ENCODE measurements at regions not wholly inside any gene's neighbourhood (a gene's known extent, or its start where the extent isn't known, plus 50 kb on each side); places are given as distances from the start of the nearest gene placed in this dataset.

DNA sequence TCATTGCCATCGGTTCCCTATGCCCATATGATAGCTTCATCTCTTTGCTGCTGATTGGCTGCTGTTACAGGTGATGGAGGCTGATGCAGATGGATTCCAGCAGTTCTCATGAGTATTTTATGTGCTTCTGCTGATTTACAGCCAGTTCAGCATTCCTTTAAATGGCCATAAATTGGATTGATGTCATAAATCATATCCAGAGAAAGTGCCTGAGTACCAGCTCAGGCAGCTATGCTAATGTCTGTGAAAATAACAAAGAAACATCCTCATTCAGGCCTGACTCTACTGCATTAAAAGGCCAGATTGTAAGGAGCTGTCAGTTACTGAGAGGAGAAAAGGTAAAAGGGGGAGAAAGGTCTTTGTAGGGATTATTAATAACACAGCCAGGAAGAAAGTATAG lies 756.8 kb downstream of the IGSF11 start:
- DNase-seq: no peak
- in situ Hi-C loops (cut with MboI; ENCODE audit: low pct_unique_long_range_greater_than_20kb, low sequenced_read_pairs): no loop called here

DNA sequence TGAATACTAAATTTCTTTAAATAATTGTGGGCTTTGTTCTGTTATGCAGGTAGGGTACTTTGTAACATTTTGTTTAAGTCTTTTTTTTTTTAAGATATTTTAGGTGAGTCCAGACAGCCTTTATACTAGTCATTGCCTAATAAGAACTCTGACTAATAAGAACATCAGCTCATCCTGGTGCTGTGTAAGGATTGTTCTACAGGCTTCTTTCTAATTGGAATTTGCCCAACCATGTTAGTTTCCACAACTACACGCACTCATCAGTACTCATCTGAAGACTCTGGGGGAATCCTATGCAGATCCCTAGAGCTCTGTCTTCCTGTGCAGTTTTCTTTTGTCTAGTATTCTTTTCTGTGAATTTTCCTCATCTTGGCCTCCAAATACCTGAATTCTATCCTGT lies 741.8 kb downstream of the IGSF11 start:
- in situ Hi-C loops (cut with MboI; ENCODE audit: low pct_unique_long_range_greater_than_20kb, low sequenced_read_pairs): no loop called here
- DNase-seq: no peak

DNA sequence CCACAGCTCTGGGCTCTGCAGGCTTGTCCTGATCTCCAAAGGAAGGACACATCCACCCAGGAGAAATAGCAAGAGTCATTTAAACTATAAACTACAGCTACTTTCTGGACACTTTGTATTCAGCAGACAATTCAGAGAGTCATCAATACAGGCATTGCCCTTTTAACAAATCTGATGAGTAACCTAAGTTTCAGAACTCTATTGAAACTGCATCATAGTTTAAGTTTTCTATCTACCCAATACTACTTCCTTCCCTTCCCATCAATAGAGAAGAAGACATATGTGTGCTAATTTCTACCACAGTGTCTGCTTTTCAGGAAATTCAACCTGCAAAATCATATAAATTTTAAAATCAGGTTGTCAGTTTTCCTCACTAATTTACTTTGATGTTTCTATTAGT lies 736.5 kb downstream of the IGSF11 start:
- in situ Hi-C loops (cut with MboI; ENCODE audit: low pct_unique_long_range_greater_than_20kb, low sequenced_read_pairs): no loop called here
- no peak for DNase-seq

DNA sequence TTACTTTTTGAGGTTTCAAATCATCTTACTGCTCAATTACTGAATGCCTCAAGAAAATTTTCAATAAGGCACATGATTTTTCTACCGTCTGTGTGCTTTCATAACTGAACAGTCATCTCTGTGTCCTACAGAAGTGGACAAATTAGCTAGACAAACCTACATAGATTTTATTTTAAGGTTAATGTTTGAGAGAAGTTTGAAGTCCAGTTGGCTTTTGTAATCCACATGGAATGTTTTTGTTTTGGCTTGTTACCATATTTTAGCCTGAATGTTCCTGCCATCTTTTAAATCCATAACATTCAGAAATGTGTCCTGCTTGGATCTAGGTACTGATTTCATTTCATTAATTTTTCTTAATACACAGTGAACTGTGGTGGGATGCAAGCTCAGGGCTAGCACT lies 730.1 kb downstream of the IGSF11 start:
- DNase-seq: no peak
- in situ Hi-C loops (cut with MboI; ENCODE audit: low pct_unique_long_range_greater_than_20kb, low sequenced_read_pairs): no loop called here

DNA sequence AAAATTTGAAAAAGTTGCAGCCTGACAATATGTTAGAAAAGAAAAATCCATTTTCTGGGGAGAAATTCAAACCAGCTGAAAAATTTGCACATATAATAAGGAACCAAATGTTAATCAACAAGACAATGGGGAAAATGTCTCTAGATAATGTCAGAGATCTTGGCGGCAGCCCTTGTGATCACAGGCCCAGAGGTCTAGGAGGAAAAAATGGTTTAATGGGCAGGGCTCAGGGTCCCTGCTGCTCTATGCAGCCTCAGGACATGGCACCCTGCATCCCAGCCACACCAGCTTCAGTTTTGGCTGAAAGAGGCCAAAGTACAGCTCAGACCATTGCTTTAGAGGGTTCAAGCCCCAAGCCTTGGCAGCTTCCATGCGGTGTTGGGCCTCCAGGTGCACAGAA lies 701.9 kb downstream of the IGSF11 start:
- in situ Hi-C loops (cut with MboI; ENCODE audit: low pct_unique_long_range_greater_than_20kb, low sequenced_read_pairs): no loop called here
- no peak for DNase-seq

DNA sequence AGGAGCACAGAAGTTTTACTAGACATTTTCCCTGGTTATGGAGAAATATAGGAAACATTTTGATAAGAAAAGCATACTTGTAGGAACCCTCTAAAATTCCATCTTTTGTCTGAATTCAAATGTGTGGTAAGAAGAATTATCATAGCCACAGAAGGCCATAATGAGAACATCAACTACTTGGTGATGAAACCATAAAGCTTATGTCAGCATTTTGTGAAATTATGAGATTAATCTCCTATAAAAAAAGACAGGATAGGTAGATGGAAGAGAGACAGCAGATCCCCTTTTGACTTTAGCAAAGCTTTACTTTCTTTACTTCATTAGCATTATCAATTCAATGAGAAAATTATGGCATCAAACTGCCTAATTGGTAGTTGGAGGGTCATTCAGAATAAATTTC lies 697.0 kb downstream of the IGSF11 start:
- in situ Hi-C loops (cut with MboI; ENCODE audit: low pct_unique_long_range_greater_than_20kb, low sequenced_read_pairs): no loop called here
- no peak for DNase-seq

DNA sequence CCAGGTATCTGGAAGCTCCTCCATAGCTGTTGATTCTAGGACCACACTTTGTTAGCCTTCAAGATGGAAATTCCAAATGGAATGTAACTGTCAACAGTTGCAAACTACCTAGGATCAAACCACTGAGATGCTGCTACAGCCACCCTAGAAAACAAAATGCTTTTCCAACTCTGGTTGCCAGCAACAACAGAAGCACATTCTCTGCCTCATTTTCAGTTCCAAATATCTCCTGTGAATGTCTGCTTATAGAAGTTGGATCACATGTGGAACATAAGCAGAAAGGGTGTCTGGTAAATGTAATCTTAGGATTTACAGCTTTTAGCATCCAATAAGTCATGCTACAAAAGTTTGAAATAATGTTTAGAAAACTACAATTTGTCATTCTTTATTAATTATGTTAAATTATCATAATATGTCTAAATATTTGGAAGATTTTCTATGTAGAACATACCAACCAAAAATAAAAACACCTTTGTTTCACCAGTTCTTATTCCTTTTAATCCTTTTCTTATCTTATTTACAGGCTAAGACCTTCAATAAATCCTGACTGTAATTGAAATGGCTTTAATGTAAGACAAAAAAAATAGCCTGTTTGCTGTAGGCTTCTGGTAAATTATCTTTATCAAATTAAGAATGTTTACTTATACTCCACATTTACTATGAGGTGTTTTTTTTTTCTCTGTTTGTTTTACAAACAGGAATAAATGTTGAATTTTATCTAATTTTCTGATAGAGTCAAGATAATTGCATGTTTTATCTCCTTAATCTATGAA lies 687.1 kb downstream of the IGSF11 start:
- no peak for DNase-seq
- in situ Hi-C loops (cut with MboI; ENCODE audit: low pct_unique_long_range_greater_than_20kb, low sequenced_read_pairs): no loop called here

DNA sequence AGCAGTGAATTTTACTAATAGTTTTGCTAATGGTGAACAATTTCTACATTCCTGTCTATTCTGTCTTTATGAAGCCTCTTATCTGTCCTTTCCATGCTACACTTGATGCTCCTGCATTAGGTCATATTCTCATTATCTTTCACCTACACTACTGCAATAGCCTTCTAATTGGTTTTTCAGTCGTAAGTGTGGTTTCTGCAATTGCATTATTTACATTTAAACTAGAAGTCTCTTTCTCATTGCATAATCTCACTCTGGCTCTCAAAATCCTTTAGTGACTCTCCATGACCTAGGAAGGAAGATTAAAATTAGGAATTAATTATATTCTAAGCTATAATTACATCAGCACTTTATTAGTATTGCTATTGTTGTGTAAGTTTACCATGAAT lies 686.5 kb downstream of the IGSF11 start:
- no peak for DNase-seq
- in situ Hi-C loops (cut with MboI; ENCODE audit: low pct_unique_long_range_greater_than_20kb, low sequenced_read_pairs): no loop called here

DNA sequence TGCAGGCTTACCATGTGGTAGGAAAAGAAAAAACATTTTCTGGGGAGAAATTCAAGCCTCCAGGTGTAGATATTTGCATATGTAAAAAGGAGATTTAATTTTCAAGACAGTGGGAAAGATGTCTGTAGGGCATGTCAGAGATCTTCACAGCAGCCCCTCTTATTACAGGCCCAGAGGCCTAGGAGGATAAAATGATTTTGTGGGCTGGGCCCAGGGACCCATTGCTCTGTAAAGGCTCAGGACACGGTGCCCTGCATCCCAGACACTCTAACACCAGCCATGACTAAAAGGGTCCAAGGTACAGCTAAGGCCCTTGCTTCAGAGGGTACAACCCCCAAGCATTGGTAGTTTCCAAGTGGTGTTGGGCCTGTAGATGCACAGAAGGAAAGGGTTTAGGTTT lies 680.1 kb downstream of the IGSF11 start:
- in situ Hi-C loops (cut with MboI; ENCODE audit: low pct_unique_long_range_greater_than_20kb, low sequenced_read_pairs): no loop called here

DNA sequence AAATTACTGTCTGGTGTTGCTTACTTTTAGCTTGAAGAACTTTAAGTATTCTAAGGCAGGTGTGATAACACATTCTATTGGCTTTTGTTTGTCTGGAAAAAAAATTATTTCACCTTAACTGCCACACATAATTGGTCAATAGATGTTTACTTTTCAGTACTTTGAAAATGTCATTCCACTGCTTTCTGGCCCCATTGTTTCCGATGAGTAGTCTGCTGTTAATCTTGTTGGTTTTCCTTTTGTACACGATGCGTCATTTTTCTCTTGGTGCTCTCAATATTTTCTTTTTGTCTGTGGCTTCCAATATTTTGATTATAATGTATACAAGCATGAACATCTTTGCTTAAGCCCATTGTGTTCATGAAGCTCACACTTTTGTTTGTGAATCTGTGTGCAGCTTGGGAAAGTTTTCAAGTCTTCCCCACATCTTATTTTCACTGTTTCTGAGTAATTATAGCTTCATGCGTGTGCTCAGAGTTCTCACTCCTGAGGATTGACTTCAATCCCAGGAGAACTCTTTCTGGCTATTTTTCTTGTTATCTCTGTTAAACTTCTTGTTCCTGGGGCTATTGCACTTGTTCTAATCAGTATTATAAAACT lies 664.7 kb downstream of the IGSF11 start:
- in situ Hi-C loops (cut with MboI; ENCODE audit: low pct_unique_long_range_greater_than_20kb, low sequenced_read_pairs): no loop called here
- DNase-seq: no peak

More for the DNA sequence above, 680.1 kb downstream of the IGSF11 start:
- DNase-seq: no peak

DNA sequence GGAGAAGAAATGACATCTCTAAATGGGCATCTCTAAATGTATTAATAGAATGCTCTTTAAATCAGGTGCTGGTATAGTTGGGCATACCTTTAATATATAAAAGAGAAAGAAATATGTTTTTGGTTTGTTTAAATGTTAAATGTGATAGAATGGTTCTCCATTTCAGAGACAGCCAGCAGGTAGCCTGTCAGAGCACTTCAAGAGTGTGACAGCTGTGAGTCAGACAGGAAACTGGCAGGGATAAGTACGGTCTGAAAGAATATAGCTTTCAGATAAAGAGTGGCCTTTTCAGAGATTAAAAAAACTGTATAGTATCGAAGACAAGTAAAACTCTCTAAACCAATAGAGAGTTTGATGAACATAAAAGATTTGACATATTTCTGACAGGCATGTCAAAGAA lies 654.1 kb downstream of the IGSF11 start:
- no peak for DNase-seq
- in situ Hi-C loops (cut with MboI; ENCODE audit: low pct_unique_long_range_greater_than_20kb, low sequenced_read_pairs): no loop called here

DNA sequence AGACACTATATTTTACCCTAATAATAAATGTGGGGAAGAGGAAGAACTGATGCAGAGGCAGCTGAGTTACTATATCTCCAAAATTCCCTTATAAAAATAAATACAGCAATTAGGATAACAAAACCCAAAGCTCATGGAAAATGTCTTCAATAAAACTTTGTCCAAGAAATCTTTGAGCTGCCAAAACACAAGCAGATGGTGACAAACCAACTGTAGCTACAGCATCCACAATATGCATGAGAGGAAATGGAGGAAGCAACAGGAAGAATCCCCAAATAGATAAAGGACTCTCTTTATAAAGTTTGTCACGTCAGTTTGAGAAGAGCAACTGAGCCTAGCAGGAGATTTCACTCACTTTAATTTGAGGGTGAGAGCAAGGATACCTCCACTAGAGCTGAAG lies 638.2 kb downstream of the IGSF11 start:
- in situ Hi-C loops (cut with MboI; ENCODE audit: low pct_unique_long_range_greater_than_20kb, low sequenced_read_pairs): no loop called here
- no peak for DNase-seq

DNA sequence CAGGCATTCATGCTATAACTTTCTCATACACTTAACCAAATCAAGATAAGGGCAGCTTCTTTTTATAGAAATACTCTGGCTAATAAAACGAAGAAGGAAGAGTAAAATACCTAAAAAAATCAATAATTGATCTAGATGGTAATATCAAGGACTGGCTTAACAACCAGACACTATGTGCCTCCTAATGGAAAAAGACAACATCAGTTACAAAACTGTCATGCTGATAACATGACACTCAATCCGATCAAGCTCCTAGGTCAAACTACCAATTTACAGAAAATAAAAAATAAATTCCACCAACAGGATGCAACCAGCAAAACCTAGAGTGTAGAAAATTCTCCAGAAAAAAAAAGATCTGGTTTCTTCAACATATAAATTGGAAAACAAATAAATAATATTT lies 634.6 kb downstream of the IGSF11 start:
- in situ Hi-C loops (cut with MboI; ENCODE audit: low pct_unique_long_range_greater_than_20kb, low sequenced_read_pairs): no loop called here
- no peak for DNase-seq

DNA sequence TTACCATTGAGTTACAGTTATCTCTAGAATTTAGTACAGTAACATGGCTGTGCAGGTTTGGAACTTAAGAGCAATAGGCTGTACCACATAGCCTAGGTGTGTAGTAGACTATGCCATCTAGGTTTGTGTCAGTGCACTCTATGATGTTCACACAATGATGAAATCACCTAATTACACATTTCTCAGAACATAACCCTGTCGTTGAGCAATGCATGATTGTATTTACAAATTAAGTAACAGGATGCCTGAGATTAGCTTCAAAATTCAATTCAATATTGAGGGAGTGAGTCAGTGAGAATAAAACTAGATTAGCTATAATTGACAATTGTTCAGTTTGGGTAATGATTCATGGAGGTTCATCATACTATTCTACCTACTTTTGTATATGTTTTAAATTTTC lies 633.8 kb downstream of the IGSF11 start:
- DNase-seq: no peak
- in situ Hi-C loops (cut with MboI; ENCODE audit: low pct_unique_long_range_greater_than_20kb, low sequenced_read_pairs): no loop called here

DNA sequence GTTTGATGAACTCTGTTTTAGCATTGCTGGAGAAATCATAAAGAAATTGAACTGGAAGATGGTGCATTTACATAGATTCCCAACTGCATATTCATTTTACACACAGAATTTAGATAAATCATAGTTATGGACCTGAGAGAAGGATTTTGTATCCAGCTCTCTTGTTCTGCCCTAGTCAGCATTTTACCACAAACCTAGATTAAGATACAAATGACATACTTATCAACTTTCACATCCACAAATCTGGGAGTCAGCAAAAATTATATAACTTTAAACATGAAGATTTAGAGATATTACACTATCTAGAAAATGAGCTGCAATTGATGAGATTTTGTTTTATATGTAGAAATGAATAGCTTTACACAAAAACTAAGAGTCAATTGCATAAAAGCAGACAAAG lies 632.8 kb downstream of the IGSF11 start:
- DNase-seq: no peak
- in situ Hi-C loops (cut with MboI; ENCODE audit: low pct_unique_long_range_greater_than_20kb, low sequenced_read_pairs): no loop called here

DNA sequence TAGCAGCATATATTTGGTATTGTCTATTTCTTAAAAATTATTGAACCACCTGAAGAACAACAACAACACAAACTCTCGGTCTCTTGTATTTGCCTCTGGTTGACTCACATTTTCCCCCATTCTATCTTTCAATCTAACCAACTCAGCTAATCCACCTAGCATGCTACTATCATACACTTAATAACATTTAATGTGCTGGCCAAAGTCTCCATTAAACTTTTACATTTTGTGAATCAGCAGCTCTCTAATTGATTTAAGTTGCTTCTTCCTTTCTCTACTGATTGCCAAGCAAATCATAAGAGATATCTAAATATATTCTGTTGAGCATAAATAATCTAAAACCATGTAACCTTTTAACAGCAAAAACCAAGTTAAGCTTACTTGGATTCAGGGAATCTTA lies 631.7 kb downstream of the IGSF11 start:
- DNase-seq: no peak
- in situ Hi-C loops (cut with MboI; ENCODE audit: low pct_unique_long_range_greater_than_20kb, low sequenced_read_pairs): no loop called here

DNA sequence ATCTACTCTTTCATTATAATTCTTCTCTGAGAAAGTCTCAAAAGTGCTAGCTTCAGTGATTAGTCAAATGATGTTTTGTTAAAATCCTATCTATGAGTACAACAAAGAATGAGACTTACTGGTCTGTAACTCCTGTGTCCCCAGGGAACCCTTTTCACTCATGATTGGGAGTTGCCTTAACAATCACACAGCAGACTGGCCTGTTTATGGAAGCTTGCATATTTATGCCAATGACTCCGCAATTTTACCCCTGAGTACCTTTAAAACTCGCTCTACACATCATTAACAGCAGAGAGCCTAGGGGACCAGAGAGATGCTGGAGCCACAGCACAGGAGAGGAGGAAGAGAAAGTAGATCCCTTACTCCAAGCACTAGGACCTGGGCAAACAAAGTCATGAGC lies 628.1 kb downstream of the IGSF11 start:
- in situ Hi-C loops (cut with MboI; ENCODE audit: low pct_unique_long_range_greater_than_20kb, low sequenced_read_pairs): no loop called here
- no peak for DNase-seq

DNA sequence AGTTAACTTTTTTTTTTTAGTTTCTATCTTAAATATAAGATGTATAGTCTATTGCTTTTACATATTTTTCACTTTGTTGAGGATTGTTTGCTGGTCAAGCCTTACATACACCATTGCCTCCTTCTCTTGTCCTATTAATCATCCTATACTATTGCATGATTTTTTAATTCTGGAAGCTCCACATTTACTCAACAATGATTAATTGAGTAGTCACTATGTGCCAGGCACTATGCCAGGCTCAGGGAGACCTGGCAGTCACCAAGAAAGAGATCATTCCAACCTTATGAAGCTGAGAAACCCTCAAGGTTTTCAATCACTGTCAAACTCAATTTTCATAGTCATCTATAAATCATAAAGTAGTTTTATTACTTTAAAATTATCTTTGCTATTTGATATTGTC lies 626.2 kb downstream of the IGSF11 start:
- in situ Hi-C loops (cut with MboI; ENCODE audit: low pct_unique_long_range_greater_than_20kb, low sequenced_read_pairs): no loop called here
- DNase-seq: no peak

DNA sequence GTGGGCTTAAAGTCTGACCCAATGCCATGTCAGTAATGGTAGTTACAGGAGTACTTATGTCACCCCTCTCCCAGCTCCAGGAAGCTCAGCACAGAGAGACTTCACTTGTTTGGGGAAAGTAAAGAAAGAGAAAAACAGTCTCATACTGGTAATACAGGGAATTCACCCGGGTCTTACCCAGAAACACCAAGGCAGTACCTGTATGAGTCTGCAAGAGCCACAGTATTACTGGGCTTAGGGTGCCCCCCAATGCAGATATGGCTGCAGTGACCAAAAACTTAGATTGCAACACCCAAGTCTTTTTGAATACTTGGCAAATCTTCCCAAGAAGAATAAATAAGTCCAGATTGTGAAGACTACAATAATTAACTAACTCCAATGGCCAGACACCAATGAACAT lies 622.1 kb downstream of the IGSF11 start:
- in situ Hi-C loops (cut with MboI; ENCODE audit: low pct_unique_long_range_greater_than_20kb, low sequenced_read_pairs): no loop called here
- DNase-seq: no peak

DNA sequence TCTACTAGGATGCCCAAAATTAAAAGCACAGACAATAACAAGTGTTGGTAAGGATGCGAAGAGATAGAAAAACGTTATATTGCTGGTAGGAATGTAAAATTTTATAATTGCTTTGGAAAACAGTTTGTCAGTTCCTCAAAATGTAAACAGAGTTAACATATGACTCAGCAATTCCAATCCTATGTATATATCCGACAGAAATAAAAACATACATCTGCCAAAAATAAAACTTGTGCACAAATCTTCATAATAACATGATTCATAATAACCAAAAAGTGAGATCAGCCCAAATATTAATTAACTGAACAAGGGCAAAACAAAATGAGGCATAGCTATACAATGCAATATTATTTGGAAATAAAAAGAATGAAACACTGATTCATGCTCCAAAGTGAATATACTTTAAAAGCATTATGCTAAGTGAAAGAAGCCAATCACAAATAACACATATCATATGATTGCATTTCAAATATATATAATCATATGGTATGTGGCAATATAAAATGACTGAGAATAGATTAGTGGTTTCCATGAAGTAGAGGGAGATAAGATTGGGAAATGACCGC lies 609.3 kb downstream of the IGSF11 start:
- DNase-seq: no peak
- in situ Hi-C loops (cut with MboI; ENCODE audit: low pct_unique_long_range_greater_than_20kb, low sequenced_read_pairs): no loop called here

DNA sequence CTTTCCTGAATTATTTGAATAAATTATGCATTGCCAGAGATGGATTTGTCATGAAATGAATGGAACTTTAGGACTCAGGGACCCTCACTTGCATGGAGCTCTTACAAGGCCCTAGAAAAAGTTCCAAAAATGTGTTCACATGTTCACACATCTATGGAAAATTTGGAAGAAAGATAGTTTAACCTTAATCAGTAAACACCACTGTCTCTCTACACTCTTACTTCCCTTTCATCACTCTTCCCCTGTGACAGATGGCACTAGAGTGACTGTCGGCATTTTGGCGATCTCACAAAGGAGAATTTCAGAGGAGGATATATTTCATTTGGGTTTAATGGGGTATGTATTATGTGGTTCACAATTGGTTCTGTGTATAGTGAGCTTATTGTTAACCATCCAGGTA lies 600.8 kb downstream of the IGSF11 start:
- in situ Hi-C loops (cut with MboI; ENCODE audit: low pct_unique_long_range_greater_than_20kb, low sequenced_read_pairs): no loop called here
- DNase-seq: no peak

Data from KBM-7 (cell line).